Progenitor cell of endocrine pancreas (in vitro differentiated cells): ENCODE measurements at regions not wholly inside any gene's neighbourhood (a gene's known extent, or its start where the extent isn't known, plus 50 kb on each side); places are given as distances from the start of the nearest gene placed in this dataset.

Experiments used
- DNase-seq: peaks from one replicate; pipeline ENCODE4 v3.0.0; 2021; ENCODE audit warnings: low spot score; ENCODE audit not compliant: unreplicated experiment
- H3K27ac Mint-ChIP-seq: 2 replicates; pipeline ENCODE4 v1.8.0; 2021; ENCODE audit warnings: mild to moderate bottlenecking, moderate library complexity, mixed read lengths
- H3K27me3 Mint-ChIP-seq: 2 replicates; pipeline ENCODE4 v1.8.0; 2021; ENCODE audit warnings: mixed read lengths
- H3K36me3 Mint-ChIP-seq: 2 replicates; pipeline ENCODE4 v1.8.0; 2022; ENCODE audit warnings: mixed read lengths; ENCODE audit not compliant: insufficient read depth
- H3K4me1 Mint-ChIP-seq: 2 replicates; pipeline ENCODE4 v1.8.0; 2021; ENCODE audit warnings: low read depth, mixed read lengths
- H3K4me3 Mint-ChIP-seq: 2 replicates; pipeline ENCODE4 v1.8.0; 2021; ENCODE audit warnings: low read depth, mild to moderate bottlenecking, moderate library complexity, mixed read lengths
- H3K9me3 Mint-ChIP-seq: 2 replicates; pipeline ENCODE4 v1.8.0; 2021; ENCODE audit warnings: low read depth, mixed read lengths
- TF ChIP-seq, protein P1 (sequence below): fragments of 200-600 bp; sonication (generic); IDR thresholded peaks from one replicate; pipeline ENCODE4 v1.5.0; 2021; ENCODE audit warnings: antibody characterized with exemption, mild to moderate bottlenecking; ENCODE audit not compliant: unreplicated experiment

DNA sequence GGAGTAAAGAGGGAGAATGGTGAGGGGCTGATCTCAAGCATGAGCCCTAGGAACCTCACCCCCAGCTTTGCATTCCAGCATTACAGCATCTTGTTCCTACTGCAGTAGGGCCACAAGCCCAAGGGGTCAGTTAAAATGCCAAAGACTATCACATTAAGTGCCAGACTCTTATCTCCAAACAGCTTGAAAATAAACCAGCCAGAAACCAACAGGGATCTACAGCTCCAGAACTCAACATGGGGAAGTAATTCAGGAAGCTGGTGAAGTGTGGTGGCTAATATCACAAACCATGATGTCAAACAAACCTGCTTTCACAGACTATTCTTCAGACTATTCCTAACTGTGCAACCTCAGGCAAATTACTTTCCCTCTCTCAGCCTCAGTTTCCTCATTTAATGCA is 278.3 kb downstream of the TNS1 start:
- H3K4me1 Mint-ChIP-seq = peaks cover 3% of the 10 kb centered on the region
- no peak overlapping the region for H3K27ac Mint-ChIP-seq
- TF ChIP-seq, protein P1, sequence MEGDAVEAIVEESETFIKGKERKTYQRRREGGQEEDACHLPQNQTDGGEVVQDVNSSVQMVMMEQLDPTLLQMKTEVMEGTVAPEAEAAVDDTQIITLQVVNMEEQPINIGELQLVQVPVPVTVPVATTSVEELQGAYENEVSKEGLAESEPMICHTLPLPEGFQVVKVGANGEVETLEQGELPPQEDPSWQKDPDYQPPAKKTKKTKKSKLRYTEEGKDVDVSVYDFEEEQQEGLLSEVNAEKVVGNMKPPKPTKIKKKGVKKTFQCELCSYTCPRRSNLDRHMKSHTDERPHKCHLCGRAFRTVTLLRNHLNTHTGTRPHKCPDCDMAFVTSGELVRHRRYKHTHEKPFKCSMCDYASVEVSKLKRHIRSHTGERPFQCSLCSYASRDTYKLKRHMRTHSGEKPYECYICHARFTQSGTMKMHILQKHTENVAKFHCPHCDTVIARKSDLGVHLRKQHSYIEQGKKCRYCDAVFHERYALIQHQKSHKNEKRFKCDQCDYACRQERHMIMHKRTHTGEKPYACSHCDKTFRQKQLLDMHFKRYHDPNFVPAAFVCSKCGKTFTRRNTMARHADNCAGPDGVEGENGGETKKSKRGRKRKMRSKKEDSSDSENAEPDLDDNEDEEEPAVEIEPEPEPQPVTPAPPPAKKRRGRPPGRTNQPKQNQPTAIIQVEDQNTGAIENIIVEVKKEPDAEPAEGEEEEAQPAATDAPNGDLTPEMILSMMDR = no peak
- no peak for DNase-seq
- peaks cover 10% of the 10 kb centered on the region for H3K9me3 Mint-ChIP-seq
- no peaks in the 10 kb centered on the region for H3K36me3 Mint-ChIP-seq
- no peak overlapping the region for H3K4me3 Mint-ChIP-seq
- H3K27me3 Mint-ChIP-seq = peaks cover 4% of the 10 kb centered on the region

DNA sequence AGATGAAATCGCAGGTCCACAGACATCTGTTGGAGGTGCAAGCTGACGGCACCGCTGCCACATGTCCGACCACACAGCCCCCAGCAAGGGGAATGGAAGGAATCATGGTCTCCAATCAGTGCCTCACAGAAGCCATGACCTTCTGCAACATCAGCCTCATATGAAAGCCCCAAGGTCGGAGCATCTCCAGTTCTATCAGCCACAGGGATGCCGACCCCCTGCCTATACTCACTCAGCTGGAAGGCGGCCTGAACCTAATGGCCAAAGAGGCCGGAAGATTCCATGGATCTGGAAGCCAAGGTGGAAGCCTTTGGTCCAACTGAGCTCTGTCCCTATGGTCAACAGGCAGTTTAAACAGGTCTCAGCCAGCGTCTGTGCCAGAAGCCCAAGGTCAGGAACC is 278.8 kb downstream of the TNS1 start:
- H3K4me3 Mint-ChIP-seq = no peak overlapping the region
- peaks cover 8% of the 10 kb centered on the region for H3K27me3 Mint-ChIP-seq
- DNase-seq = no peak
- TF ChIP-seq, protein P1 = no peak
- peaks cover 10% of the 10 kb centered on the region for H3K9me3 Mint-ChIP-seq
- no peak overlapping the region for H3K27ac Mint-ChIP-seq
- no peaks in the 10 kb centered on the region for H3K36me3 Mint-ChIP-seq
- peaks cover 1% of the 10 kb centered on the region for H3K4me1 Mint-ChIP-seq

DNA sequence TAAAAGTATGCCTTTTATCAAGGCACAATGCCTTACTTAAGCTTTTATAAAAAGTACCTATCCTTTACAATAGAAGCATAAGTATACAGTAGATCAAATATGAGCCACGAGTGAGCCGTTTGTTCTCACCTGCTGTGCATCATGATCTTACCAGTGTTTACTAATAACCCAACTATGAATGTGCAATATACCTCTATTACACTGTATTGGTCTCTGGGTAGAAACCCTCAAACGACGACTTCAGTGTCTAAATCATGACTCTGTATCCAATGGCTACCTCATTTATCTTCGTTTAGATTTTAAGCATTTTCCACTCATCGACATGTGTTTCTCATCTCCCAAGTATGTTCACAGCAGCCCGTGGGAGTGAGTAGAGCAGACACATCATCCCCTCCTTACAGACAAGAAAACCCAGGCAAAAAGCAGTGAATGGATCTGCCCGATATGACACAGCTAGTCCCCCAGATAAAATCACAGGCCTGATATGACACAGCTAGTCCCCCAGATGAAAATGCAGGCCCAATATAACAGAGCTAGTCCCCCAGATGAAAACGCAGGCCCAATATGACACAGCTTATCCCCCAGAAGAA is 279.8 kb downstream of the TNS1 start:
- Mint-ChIP-seq H3K36me3 (no peaks in the 10 kb centered on the region), H3K9me3 (peaks cover 10% of the 10 kb centered on the region), H3K4me1 (no peaks in the 10 kb centered on the region), H3K4me3 (no peak overlapping the region), H3K27ac (no peak overlapping the region), H3K27me3 (peaks cover 8% of the 10 kb centered on the region)
- DNase-seq = no peak
- TF ChIP-seq, protein P1 = no peak

DNA sequence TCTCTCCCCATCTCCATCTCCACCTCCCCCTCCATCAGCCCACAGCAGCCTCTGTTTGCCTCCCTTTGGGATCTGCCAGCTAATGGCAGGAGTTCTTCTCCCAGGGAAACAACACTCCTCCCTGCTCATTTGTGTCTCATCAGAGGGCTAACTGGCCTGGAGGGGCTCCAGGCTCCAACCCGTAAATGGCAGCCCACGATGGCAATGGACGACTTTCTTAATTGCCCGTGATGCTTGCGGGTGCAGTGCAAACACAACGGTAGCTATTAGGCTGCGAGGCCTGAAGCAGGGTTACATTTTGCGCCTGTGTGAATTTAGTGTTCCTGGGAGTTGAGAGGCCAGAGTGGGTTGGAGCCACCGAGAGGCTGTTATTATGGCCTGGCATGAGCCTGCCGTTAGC is 285.1 kb downstream of the TNS1 start:
- no peak overlapping the region for H3K27ac Mint-ChIP-seq
- DNase-seq = no peak
- peaks cover 8% of the 10 kb centered on the region for H3K4me1 Mint-ChIP-seq

DNA sequence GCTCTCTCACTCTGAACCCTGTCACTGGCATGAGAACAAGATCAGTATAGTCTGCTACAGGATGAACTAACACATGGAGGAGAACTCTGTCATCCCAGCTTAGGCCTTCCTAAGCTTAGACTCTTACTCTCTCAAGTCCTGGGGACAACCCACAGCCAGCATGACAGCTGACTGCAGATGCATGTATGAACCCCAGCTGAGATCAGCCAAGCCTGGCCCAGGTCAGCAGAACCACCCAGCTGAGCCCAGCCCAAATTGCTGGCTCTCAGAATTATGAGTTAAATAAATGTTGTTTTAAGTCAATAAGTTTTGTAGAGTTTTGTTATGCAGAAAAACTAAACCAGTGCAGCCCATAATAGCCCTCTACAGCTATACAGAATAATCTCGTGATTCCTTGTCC is 287.3 kb downstream of the TNS1 start:
- H3K4me3 Mint-ChIP-seq = no peak overlapping the region
- H3K27me3 Mint-ChIP-seq = peaks cover 22% of the 10 kb centered on the region
- H3K4me1 Mint-ChIP-seq = peaks cover 8% of the 10 kb centered on the region
- no peaks in the 10 kb centered on the region for H3K36me3 Mint-ChIP-seq
- DNase-seq = no peak
- H3K9me3 Mint-ChIP-seq = no peaks in the 10 kb centered on the region
- no peak overlapping the region for H3K27ac Mint-ChIP-seq
- TF ChIP-seq, protein P1 = no peak

More for the DNA sequence above, 285.1 kb downstream of the TNS1 start:
- Mint-ChIP-seq H3K9me3 (peaks cover 10% of the 10 kb centered on the region), H3K4me3 (no peak overlapping the region), H3K36me3 (no peaks in the 10 kb centered on the region), H3K27me3 (peaks cover 11% of the 10 kb centered on the region)
- TF ChIP-seq, protein P1 = no peak
